ENCODE measurements at regions not wholly inside any gene's neighbourhood (a gene's known extent, or its start where the extent isn't known, plus 50 kb on each side); places are given as distances from the start of the nearest gene placed in this dataset.

DNA sequence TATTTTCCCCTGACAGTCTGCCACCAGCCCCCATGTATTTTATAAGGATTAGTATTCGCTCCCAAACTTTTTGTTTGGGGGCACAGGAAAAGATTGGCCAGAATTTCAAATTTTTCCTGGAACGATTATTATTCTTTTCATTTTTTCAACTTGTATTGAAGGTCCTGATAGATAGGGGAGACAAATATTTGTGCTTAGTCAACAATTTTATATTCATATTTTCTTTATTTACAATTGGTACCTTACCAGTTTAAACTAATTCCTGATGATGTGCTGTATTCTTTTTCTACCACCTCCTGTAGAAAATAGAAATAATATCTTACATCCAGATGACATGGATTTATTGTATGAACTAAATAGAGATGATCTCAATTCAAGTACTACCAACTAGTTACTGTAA lies 60.7 kb upstream of the TSLP start:
- no peaks in the 10 kb centered on the region for H3K36me3 ChIP-seq (ENCODE audit: control insufficient read depth in 2 of 2, insufficient read depth in 2 of 2, low read length in 1 of 2)
- H3K4me1 ChIP-seq (ENCODE audit: control insufficient read depth in 2 of 2, insufficient read depth in 2 of 2, low read length in 1 of 2): no peaks in the 10 kb centered on the region
- H3K27ac ChIP-seq (ENCODE audit: low read depth in 2 of 2, low read length in 1 of 2): no peak overlapping the region
- WGBS, 2 donors: 76 to 87% methylated on average over 2 of the region's 2 CpGs
- H3K9me3 ChIP-seq (ENCODE audit: control insufficient read depth in 2 of 2, insufficient read depth in 1 of 2, low read depth in 1 of 2, low read length in 1 of 2): no peaks in the 10 kb centered on the region
- H3K27me3 ChIP-seq (ENCODE audit: control insufficient read depth in 1 of 2, insufficient read depth in 2 of 2, low read length in 2 of 2): no peaks in the 10 kb centered on the region
- no peak overlapping the region for H3K4me3 ChIP-seq (ENCODE audit: low read depth in 1 of 2, low read length in 2 of 2)

DNA sequence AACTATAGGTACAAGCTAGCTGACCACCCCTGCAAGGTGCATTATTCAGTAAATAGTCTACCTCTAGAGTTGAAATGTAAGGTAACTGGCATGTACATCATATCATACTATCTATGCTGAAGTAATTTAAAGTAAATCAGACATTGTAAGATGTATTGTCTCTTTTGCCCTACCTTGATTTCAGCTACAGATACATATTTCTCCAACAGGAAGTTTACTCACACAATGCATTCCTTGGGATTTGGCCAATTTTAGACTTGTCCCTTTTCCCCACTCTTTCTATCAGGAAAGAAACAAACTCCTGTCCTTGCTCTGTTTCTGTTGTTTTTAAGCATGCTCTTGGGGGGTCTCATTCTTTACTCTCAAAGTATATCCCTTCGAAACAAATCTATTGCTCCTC lies 58.5 kb upstream of the TSLP start:
- Histone ChIP-seq H3K4me3 (ENCODE audit: low read depth in 1 of 2, low read length in 2 of 2) (no peak overlapping the region), H3K9me3 (ENCODE audit: control insufficient read depth in 2 of 2, insufficient read depth in 1 of 2, low read depth in 1 of 2, low read length in 1 of 2) (no peaks in the 10 kb centered on the region), H3K36me3 (ENCODE audit: control insufficient read depth in 2 of 2, insufficient read depth in 2 of 2, low read length in 1 of 2) (no peaks in the 10 kb centered on the region), H3K4me1 (ENCODE audit: control insufficient read depth in 2 of 2, insufficient read depth in 2 of 2, low read length in 1 of 2) (no peaks in the 10 kb centered on the region), H3K27ac (ENCODE audit: low read depth in 2 of 2, low read length in 1 of 2) (no peak overlapping the region), H3K27me3 (ENCODE audit: control insufficient read depth in 1 of 2, insufficient read depth in 2 of 2, low read length in 2 of 2) (no peaks in the 10 kb centered on the region)
- whole genome bisulfite sequencing, 2 donors: 79 to 81% methylated on average over 1 of the region's 1 CpG

DNA sequence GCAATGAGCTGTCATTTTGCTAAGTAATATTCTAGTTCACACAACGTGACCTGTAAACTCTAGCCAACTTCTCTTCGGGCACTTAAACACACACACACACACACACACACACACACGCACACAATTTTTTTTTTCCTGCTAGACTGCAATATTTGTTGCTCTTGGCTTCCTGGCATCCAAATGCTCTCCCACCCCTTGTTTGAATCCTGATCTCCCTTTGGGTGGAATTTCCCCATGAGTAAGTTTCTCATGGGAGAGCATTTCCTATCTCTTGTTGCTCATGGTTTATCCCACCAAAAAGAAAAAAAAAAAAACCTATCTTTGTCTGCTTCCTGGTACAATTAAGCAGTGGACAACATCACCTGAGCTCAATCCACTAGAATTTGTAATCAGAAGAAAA lies 54.7 kb upstream of the TSLP start:
- no peak overlapping the region for H3K4me3 ChIP-seq (ENCODE audit: low read depth in 1 of 2, low read length in 2 of 2)
- no peak overlapping the region for H3K27ac ChIP-seq (ENCODE audit: low read depth in 2 of 2, low read length in 1 of 2)
- H3K27me3 ChIP-seq (ENCODE audit: control insufficient read depth in 1 of 2, insufficient read depth in 2 of 2, low read length in 2 of 2): no peaks in the 10 kb centered on the region
- H3K9me3 ChIP-seq (ENCODE audit: control insufficient read depth in 2 of 2, insufficient read depth in 1 of 2, low read depth in 1 of 2, low read length in 1 of 2): no peaks in the 10 kb centered on the region
- no peaks in the 10 kb centered on the region for H3K36me3 ChIP-seq (ENCODE audit: control insufficient read depth in 2 of 2, insufficient read depth in 2 of 2, low read length in 1 of 2)
- 49 to 54% methylated on average over 3 of the region's 3 CpGs for WGBS, 2 donors
- H3K4me1 ChIP-seq (ENCODE audit: control insufficient read depth in 2 of 2, insufficient read depth in 2 of 2, low read length in 1 of 2): no peaks in the 10 kb centered on the region

DNA sequence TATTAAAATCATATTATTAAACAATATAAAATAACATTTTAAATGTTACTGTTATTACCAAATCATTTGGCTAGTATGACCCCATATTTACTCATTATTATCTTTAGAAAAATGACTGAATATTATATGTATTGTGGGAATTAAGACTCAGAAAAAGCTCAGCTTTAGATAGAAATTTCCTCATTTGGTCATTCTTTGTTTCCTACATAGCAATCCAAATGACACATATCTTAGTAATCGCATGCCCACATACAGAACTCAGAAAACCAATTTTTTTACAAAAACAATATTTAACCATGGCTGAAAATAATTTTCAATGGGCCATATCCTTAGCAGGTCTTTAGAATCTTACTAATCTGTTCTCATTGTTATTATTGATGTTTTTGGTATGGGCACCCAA lies 53.8 kb upstream of the TSLP start:
- Histone ChIP-seq H3K36me3 (ENCODE audit: control insufficient read depth in 2 of 2, insufficient read depth in 2 of 2, low read length in 1 of 2) (no peaks in the 10 kb centered on the region), H3K4me1 (ENCODE audit: control insufficient read depth in 2 of 2, insufficient read depth in 2 of 2, low read length in 1 of 2) (no peaks in the 10 kb centered on the region), H3K9me3 (ENCODE audit: control insufficient read depth in 2 of 2, insufficient read depth in 1 of 2, low read depth in 1 of 2, low read length in 1 of 2) (no peaks in the 10 kb centered on the region), H3K4me3 (ENCODE audit: low read depth in 1 of 2, low read length in 2 of 2) (no peak overlapping the region), H3K27me3 (ENCODE audit: control insufficient read depth in 1 of 2, insufficient read depth in 2 of 2, low read length in 2 of 2) (no peaks in the 10 kb centered on the region), H3K27ac (ENCODE audit: low read depth in 2 of 2, low read length in 1 of 2) (no peak overlapping the region)
- 93 to 98% methylated on average over 1 of the region's 1 CpG for WGBS, 2 donors

Measured in esophagus (tissue), 2 donors.